DOHH2 (cell line): ENCODE measurements at regions not wholly inside any gene's neighbourhood (a gene's known extent, or its start where the extent isn't known, plus 50 kb on each side); places are given as distances from the start of the nearest gene placed in this dataset.

Experiments
- H3F3A ChIP-seq: fragments of 200-600 bp; sonication (generic), shearing (Covaris generic); 2 replicates; pipeline ENCODE4 v1.6.0; 2016; ENCODE audit warnings: antibody characterized with exemption, mild to moderate bottlenecking; ENCODE audit not compliant: control insufficient read depth, insufficient read depth
- H3K27ac ChIP-seq: fragments of 200-600 bp; sonication (generic); 2 replicates; pipeline ENCODE4 v1.5.1; 2014; ENCODE audit warnings: low read depth, mild to moderate bottlenecking, low read length, moderate library complexity
- H3K27me3 ChIP-seq: fragments of 200-600 bp; sonication (generic); 2 replicates; pipeline ENCODE4 v1.6.1; 2014; ENCODE audit warnings: mild to moderate bottlenecking, low read length, mixed read lengths; ENCODE audit not compliant: control insufficient read depth
- H3K36me3 ChIP-seq: fragments of 200-600 bp; sonication (generic); 2 replicates; pipeline ENCODE4 v1.6.1; 2014; ENCODE audit warnings: mild to moderate bottlenecking, low read length, moderate library complexity, mixed read lengths; ENCODE audit not compliant: control insufficient read depth
- H3K4me1 ChIP-seq: fragments of 200-600 bp; sonication (generic); 2 replicates; pipeline ENCODE4 v1.6.1; 2014; ENCODE audit warnings: mild to moderate bottlenecking, low read length, mixed read lengths; ENCODE audit not compliant: control insufficient read depth
- H3K4me2 ChIP-seq: fragments of 200-600 bp; sonication (generic); 2 replicates; pipeline ENCODE4 v1.6.0; 2014; ENCODE audit warnings: mild to moderate bottlenecking, low read length, moderate library complexity
- H3K4me3 ChIP-seq: fragments of 200-600 bp; sonication (generic); 2 replicates; pipeline ENCODE4 v1.5.1; 2014; ENCODE audit warnings: mild to moderate bottlenecking, low read length, mixed read lengths
- H3K79me2 ChIP-seq: fragments of 200-600 bp; sonication (generic); 2 replicates; pipeline ENCODE4 v1.6.1; 2014; ENCODE audit warnings: mild to moderate bottlenecking, low read length, mixed read lengths; ENCODE audit not compliant: control insufficient read depth
- H3K9me2 ChIP-seq: fragments of 200-600 bp; sonication (generic); replicated peaks from 2 replicates; pipeline ENCODE4 v1.6.1; 2014; ENCODE audit warnings: mild to moderate bottlenecking, low read length, mixed read lengths; ENCODE audit not compliant: control insufficient read depth
- H3K9me3 ChIP-seq: fragments of 200-600 bp; sonication (generic); 2 replicates; pipeline ENCODE4 v1.6.1; 2014; ENCODE audit warnings: antibody characterized with exemption, low read length, mixed read lengths; ENCODE audit not compliant: control insufficient read depth, insufficient read depth
- H4K20me1 ChIP-seq: fragments of 200-600 bp; sonication (generic); 2 replicates; pipeline ENCODE4 v1.6.0; 2014; ENCODE audit warnings: low read depth, mild to moderate bottlenecking, antibody characterized with exemption, low read length, moderate library complexity; ENCODE audit not compliant: control insufficient read depth, insufficient read depth
- EZH2phosphoT487 ChIP-seq: fragments of 200-600 bp; sonication (generic); IDR thresholded peaks from 2 replicates; pipeline ENCODE4 v1.6.1; 2017; ENCODE audit warnings: borderline replicate concordance, mild to moderate bottlenecking, antibody characterized with exemption, low read length, moderate library complexity, mixed read lengths
- TF ChIP-seq, protein P1 (sequence below): fragments of 200-600 bp; sonication (generic); IDR thresholded peaks from one replicate; pipeline ENCODE4 v1.5.1; 2014; ENCODE audit warnings: antibody characterized with exemption, mild to moderate bottlenecking, low read depth, low read length; ENCODE audit not compliant: poor library complexity, severe bottlenecking

DNA sequence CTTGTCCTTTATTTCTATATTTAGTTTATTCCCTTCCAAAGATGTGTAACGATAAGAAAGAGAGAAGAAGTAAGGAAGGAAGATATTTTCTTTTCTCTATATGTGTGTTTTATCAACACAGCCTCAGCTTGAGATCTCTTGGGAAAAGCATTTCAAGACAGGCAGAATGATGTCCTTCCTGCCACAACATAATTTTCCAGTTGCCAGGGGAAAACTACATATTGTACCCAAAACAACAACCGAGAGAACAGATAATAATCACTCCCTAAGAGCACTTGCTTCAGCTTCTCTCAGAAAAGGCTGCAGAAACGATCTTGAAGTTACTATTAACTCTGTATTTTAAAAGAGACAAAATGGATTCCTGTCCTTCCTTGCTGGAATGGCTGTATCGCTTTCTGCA lies 151.4 kb upstream of the ITGB1 start:
- H3K4me2 ChIP-seq: peak overlapping the region; percentile 67
- TF ChIP-seq, protein P1, sequence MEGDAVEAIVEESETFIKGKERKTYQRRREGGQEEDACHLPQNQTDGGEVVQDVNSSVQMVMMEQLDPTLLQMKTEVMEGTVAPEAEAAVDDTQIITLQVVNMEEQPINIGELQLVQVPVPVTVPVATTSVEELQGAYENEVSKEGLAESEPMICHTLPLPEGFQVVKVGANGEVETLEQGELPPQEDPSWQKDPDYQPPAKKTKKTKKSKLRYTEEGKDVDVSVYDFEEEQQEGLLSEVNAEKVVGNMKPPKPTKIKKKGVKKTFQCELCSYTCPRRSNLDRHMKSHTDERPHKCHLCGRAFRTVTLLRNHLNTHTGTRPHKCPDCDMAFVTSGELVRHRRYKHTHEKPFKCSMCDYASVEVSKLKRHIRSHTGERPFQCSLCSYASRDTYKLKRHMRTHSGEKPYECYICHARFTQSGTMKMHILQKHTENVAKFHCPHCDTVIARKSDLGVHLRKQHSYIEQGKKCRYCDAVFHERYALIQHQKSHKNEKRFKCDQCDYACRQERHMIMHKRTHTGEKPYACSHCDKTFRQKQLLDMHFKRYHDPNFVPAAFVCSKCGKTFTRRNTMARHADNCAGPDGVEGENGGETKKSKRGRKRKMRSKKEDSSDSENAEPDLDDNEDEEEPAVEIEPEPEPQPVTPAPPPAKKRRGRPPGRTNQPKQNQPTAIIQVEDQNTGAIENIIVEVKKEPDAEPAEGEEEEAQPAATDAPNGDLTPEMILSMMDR: no peak
- no peak for TF ChIP-seq EZH2phosphoT487

DNA sequence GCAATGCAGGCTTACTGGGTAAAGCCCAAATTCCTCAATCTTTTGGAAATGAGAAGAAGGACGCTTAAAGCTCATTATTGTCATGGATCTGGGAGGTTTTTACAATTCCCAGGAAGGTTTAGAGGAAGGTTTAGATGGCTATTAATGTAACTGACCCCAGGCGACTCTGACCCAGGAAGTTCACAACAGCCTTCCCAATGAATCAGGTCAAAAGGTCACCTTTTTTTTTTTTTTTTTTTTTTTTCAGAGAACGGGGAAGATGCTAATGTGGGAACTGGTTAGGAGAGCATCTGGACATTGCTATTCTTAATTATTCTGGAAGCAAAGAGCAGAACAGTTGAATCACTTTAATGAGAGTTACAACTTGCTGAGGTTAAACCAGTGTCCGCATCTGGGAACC lies 149.9 kb upstream of the ITGB1 start:
- no peaks in the 10 kb centered on the region for H3K79me2 ChIP-seq
- no peak for TF ChIP-seq EZH2phosphoT487
- TF ChIP-seq, protein P1: no peak
- no peaks in the 10 kb centered on the region for H3K27me3 ChIP-seq
- H3K4me1 ChIP-seq: peaks cover 69% of the 10 kb centered on the region
- H3K9me3 ChIP-seq: peaks cover 16% of the 10 kb centered on the region
- H3F3A ChIP-seq: peaks cover 15% of the 10 kb centered on the region
- no peak overlapping the region for H3K4me3 ChIP-seq
- H3K9me2 ChIP-seq: no peaks in the 10 kb centered on the region
- H3K4me2 ChIP-seq: no peak overlapping the region; the same call in 1 of the 2 replicates
- peaks cover 4% of the 10 kb centered on the region; the same call in 1 of the 2 replicates for H3K36me3 ChIP-seq
- no peak overlapping the region for H3K27ac ChIP-seq
- no peaks in the 10 kb centered on the region for H4K20me1 ChIP-seq

More for the DNA sequence above, 151.4 kb upstream of the ITGB1 start:
- H3K79me2 ChIP-seq: no peaks in the 10 kb centered on the region
- H3K36me3 ChIP-seq: peaks cover 4% of the 10 kb centered on the region; the same call in 1 of the 2 replicates
- H3K4me3 ChIP-seq: peak overlapping the region; percentile 57
- peaks cover 30% of the 10 kb centered on the region for H3F3A ChIP-seq
- H3K9me2 ChIP-seq: no peaks in the 10 kb centered on the region
- H4K20me1 ChIP-seq: no peaks in the 10 kb centered on the region
- peaks cover 83% of the 10 kb centered on the region for H3K4me1 ChIP-seq
- peaks cover 4% of the 10 kb centered on the region; the same call in 1 of the 2 replicates for H3K9me3 ChIP-seq
- H3K27ac ChIP-seq: peak overlapping the region; percentile 66
- no peaks in the 10 kb centered on the region for H3K27me3 ChIP-seq

DNA sequence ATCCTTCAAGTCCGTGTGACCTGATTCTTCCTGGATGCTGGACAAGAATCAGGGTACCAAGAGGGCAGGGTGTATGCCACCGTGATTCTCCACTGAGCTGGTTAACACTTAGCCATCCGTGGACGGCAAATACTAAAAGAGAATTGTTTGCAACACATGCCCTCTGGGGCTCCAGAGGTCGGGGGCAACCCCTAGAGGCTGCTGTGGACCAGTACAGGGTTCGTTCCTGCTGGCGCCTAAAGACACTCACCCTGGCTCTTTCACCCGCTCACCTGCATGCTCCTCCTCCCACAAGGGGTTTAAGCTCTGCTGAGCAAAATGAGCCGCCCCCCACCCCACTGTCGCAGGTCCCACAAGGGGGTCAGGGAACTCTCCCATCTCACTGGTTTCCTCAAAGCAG lies 148.7 kb upstream of the ITGB1 start:
- no peaks in the 10 kb centered on the region for H4K20me1 ChIP-seq

More for the DNA sequence above, 148.7 kb upstream of the ITGB1 start:
- Histone ChIP-seq H3K4me3 (0 out of 2 replicates have a peak overlapping the region, but pooled peaks have one; percentile 10), H3K9me3 (peaks cover 16% of the 10 kb centered on the region), H3K36me3 (peaks cover 4% of the 10 kb centered on the region; the same call in 1 of the 2 replicates), H3K4me2 (peak overlapping the region; percentile 49), H3K79me2 (no peaks in the 10 kb centered on the region), H3K4me1 (peaks cover 69% of the 10 kb centered on the region), H3F3A (peaks cover 7% of the 10 kb centered on the region; the same call in 1 of the 2 replicates), H3K27me3 (no peaks in the 10 kb centered on the region), H3K9me2 (no peaks in the 10 kb centered on the region), H3K27ac (no peak overlapping the region)
- TF ChIP-seq EZH2phosphoT487: no peak
- TF ChIP-seq, protein P1: peak; percentile 60
